ENCODE measurements at regions not wholly inside any gene's neighbourhood (a gene's known extent, or its start where the extent isn't known, plus 50 kb on each side); places are given as distances from the start of the nearest gene placed in this dataset.

GRCh38 chr6:27065183-27065582, 182.3 kb upstream of the PRSS16 start:
- H3K4me2 ChIP-seq, result no peak overlapping the region
- 41% methylated on average over 3 of the region's 3 CpGs for WGBS (ENCODE audit: low lambda C conversion rate)
- no peak overlapping the region for H3K9ac ChIP-seq
- H3K79me2 ChIP-seq (ENCODE audit: insufficient read depth), result no peaks in the 10 kb centered on the region
- TF ChIP-seq GATA2 (CRISPR knock-in tag; IDR thresholded peaks at IDR 0.05) (no peak), CHD2 (IDR thresholded peaks at IDR 0.05; ENCODE audit: low read length, partially characterized antibody) (no peak), GABPA (IDR thresholded peaks at IDR 0.05; ENCODE audit: low read depth) (no peak)
- H3K4me3 ChIP-seq (ENCODE audit: low read depth in 2 of 2, low read length in 1 of 2), result no peak overlapping the region
- no peaks in the 10 kb centered on the region for H3K9me2 ChIP-seq
- POLR2A ChIA-PET, result no interaction called here
- CTCF ChIA-PET, result interaction anchor here (1.9 kb wide), 1 partner anchor 13 kb away, joined by 11 read pairs; no protein-coding TSS in a partner anchor
- no peak overlapping the region for H2AFZ ChIP-seq (ENCODE audit: low read depth)
- H4K20me1 ChIP-seq (ENCODE audit: insufficient read depth), result no peaks in the 10 kb centered on the region
- no peaks in the 10 kb centered on the region; the same call in 1 of the 2 replicates for H3K27me3 ChIP-seq (ENCODE audit: insufficient read depth)
- H3K27ac ChIP-seq (ENCODE audit: low read depth in 2 of 2, low read length in 1 of 2), result no peak overlapping the region
- H3F3A ChIP-seq (replicated peaks; ENCODE audit: insufficient read depth), result no peaks in the 10 kb centered on the region
- H3K4me1 ChIP-seq (ENCODE audit: control insufficient read depth in 1 of 2, insufficient read depth in 2 of 2, low read depth in 1 of 2, low read length in 1 of 2), result peaks cover 0 to 4% of the 10 kb centered on the region in 2 experiments; a peak in 1 of 4 replicates
- DNase-seq, result no peak
- H3K36me3 ChIP-seq (replicated peaks in 1 of 2; ENCODE audit: control insufficient read depth in 1 of 2, insufficient read depth in 2 of 2, low read length in 1 of 2), result no peaks in the 10 kb centered on the region
- H3K9me3 ChIP-seq, result no peaks in the 10 kb centered on the region

- H3K4me3 ChIP-seq (ENCODE audit: low read depth in 2 of 2, low read length in 1 of 2), result no peak overlapping the region
- H3K4me1 ChIP-seq (ENCODE audit: control insufficient read depth in 1 of 2, insufficient read depth in 2 of 2, low read depth in 1 of 2, low read length in 1 of 2), result peaks cover 0 to 4% of the 10 kb centered on the region in 2 experiments; a peak in 1 of 4 replicates
- H3K9me3 ChIP-seq, result no peaks in the 10 kb centered on the region
- no peaks in the 10 kb centered on the region for H3K36me3 ChIP-seq (replicated peaks in 1 of 2; ENCODE audit: control insufficient read depth in 1 of 2, insufficient read depth in 2 of 2, low read length in 1 of 2)
- no peaks in the 10 kb centered on the region for H3K79me2 ChIP-seq (ENCODE audit: insufficient read depth)
- ChIA-PET CTCF (interaction anchor here (1.9 kb wide), 1 partner anchor 12 kb away, joined by 11 read pairs; no protein-coding TSS in a partner anchor), POLR2A (no interaction called here)
- no peaks in the 10 kb centered on the region for H3K9me2 ChIP-seq
- no peak for TF ChIP-seq IRF3 (IDR thresholded peaks at IDR 0.05; ENCODE audit: low read depth, low read length)
- no peak for TF ChIP-seq GATA2 (CRISPR knock-in tag; IDR thresholded peaks at IDR 0.05)
- TF ChIP-seq RXRA (IDR thresholded peaks at IDR 0.05; ENCODE audit: borderline replicate concordance, low read depth), result no peak
- no peak for TF ChIP-seq SMC3 (IDR thresholded peaks at IDR 0.05; ENCODE audit: low read depth, low read length)
- TF ChIP-seq CTCF (IDR thresholded peaks at IDR 0.05), result no peak
- no peak for TF ChIP-seq MXI1 (IDR thresholded peaks at IDR 0.05; ENCODE audit: low read depth, low read length)
- no peak for TF ChIP-seq NFIC (IDR thresholded peaks at IDR 0.05; ENCODE audit: borderline replicate concordance)
- no peak for TF ChIP-seq RAD21 (IDR thresholded peaks at IDR 0.05; ENCODE audit: low read length)
- no peak for TF ChIP-seq REST (IDR thresholded peaks at IDR 0.05; ENCODE audit: low read depth, low read length)
- TF ChIP-seq FOSL2 (IDR thresholded peaks at IDR 0.05; ENCODE audit: borderline replicate concordance, low read depth), result no peak
- TF ChIP-seq JUND (IDR thresholded peaks at IDR 0.05), result no peak
- no peaks in the 10 kb centered on the region; the same call in 1 of the 2 replicates for H3K27me3 ChIP-seq (ENCODE audit: insufficient read depth)
- H3K9ac ChIP-seq, result no peak overlapping the region
- no peaks in the 10 kb centered on the region for H4K20me1 ChIP-seq (ENCODE audit: insufficient read depth)
- H3K4me2 ChIP-seq, result no peak overlapping the region
- no peak for DNase-seq
- no peak overlapping the region for H2AFZ ChIP-seq (ENCODE audit: low read depth)
- H3K27ac ChIP-seq (ENCODE audit: low read depth in 2 of 2, low read length in 1 of 2), result no peak overlapping the region
- 71% methylated on average over 4 of the region's 4 CpGs for WGBS (ENCODE audit: low lambda C conversion rate)
- no peaks in the 10 kb centered on the region for H3F3A ChIP-seq (replicated peaks; ENCODE audit: insufficient read depth)
Measured at GRCh38 chr6:27066381-27066780, 181.1 kb upstream of the PRSS16 start.
